Fibroblast of villous mesenchyme (primary cell): ENCODE measurements at regions not wholly inside any gene's neighbourhood (a gene's known extent, or its start where the extent isn't known, plus 50 kb on each side); places are given as distances from the start of the nearest gene placed in this dataset.

Experiments
- DNase-seq: peaks from one replicate; pipeline ENCODE4 v3.0.0-alpha.2; 2010; ENCODE audit warnings: low read depth
- H3K4me3 ChIP-seq: 2 replicates; pipeline ENCODE4 v1.5.1; 2011; ENCODE audit warnings: low read depth, mild to moderate bottlenecking, low read length
- TF ChIP-seq, protein P1 (sequence below): IDR thresholded peaks from 2 replicates; pipeline ENCODE4 v1.5.1; 2012; ENCODE audit warnings: low read depth, mild to moderate bottlenecking, low read length; ENCODE audit not compliant: insufficient read depth

DNA sequence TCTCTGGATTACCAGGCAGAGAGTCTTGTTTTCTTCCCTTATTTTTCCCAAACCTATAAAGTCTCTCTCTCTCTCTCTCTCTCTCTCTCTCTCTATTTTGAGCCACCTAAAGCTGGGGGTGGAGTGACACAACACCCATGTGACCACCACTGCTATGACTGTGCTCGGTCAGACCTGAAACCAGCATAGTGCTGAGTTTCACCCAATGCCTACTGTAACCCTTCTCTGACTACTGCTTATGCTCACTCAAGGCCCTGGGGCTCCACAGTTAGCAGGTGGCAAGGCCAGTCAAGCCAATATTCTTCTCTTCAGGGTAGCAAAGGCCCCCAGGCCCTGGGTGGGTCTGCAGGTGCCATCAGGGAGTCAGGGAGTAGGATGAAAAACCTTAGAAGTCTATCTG, 114.7 kb upstream of the ARMCX2 start:
- no peak overlapping the region for H3K4me3 ChIP-seq
- TF ChIP-seq, protein P1, sequence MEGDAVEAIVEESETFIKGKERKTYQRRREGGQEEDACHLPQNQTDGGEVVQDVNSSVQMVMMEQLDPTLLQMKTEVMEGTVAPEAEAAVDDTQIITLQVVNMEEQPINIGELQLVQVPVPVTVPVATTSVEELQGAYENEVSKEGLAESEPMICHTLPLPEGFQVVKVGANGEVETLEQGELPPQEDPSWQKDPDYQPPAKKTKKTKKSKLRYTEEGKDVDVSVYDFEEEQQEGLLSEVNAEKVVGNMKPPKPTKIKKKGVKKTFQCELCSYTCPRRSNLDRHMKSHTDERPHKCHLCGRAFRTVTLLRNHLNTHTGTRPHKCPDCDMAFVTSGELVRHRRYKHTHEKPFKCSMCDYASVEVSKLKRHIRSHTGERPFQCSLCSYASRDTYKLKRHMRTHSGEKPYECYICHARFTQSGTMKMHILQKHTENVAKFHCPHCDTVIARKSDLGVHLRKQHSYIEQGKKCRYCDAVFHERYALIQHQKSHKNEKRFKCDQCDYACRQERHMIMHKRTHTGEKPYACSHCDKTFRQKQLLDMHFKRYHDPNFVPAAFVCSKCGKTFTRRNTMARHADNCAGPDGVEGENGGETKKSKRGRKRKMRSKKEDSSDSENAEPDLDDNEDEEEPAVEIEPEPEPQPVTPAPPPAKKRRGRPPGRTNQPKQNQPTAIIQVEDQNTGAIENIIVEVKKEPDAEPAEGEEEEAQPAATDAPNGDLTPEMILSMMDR, result no peak

DNA sequence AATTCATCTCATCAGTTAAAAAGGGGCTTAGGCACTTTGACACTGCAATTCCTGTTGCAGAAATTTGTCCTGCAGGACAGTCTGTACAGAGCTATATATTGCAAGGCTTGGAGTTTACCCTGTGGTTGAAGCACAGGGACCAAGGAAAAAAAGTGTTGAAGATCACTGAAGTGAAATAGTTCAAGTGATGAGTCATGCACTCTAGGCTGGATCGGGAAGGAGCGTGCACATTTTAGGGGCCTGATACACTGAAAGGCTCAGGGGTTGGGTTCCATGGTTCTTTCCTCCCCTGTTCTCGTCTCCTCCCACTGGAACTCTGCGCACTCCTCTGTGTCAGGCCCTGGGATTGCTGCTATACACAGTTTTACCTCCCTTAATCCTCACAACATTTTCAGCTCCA, 104.9 kb upstream of the ARMCX2 start:
- TF ChIP-seq, protein P1, result no peak
- DNase-seq, result no peak
- no peak overlapping the region for H3K4me3 ChIP-seq

More for the DNA sequence above, 114.7 kb upstream of the ARMCX2 start:
- DNase-seq, result no peak

- H3K4me3 ChIP-seq, result no peak overlapping the region
- TF ChIP-seq, protein P1, result peak; percentile 46
- DNase-seq, result peak; percentile 44
Observed at GRCh38 chrX:101759000-101759399, 99.3 kb upstream of the ARMCX2 start.

DNA sequence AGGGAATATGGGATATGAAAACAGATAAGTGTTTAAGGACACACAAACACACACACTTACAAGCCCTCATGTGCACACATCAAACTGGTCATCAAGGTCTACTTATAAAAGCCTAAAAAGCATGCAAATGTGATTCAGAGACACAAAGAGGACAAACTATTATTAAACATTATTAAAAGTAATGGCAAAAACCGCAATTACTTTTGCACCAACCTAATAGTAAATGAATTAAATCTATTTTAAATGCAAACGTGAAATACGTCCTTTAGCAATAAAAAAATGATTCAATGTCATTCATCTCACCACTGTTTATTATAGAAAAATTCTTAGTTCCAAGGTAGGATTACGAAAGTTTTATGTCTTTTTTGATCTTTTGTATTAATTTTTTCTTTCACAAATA, 91.1 kb upstream of the ARMCX2 start:
- TF ChIP-seq, protein P1, result no peak
- H3K4me3 ChIP-seq, result no peak overlapping the region
- DNase-seq, result no peak

DNA sequence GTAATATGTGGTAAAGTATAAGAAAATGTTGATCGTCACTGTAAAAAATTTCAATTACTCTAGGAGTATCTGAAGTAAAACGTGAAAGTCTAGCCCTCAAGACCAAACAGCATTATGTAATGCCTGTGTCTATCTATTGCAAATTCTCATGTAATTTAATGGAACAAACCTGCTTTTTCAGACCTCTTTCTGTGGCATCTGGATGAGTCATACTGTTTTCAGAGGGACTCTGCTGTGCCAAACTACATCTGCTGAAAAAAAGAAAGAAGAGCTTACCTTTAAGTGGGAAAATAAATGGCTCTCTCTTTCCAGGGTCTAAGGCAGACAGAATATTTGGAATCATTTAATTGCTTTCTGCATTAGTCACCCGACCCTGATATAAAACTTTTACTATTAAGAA, 89.8 kb upstream of the ARMCX2 start:
- H3K4me3 ChIP-seq, result no peak overlapping the region
- TF ChIP-seq, protein P1, result no peak
- DNase-seq, result no peak

- TF ChIP-seq, protein P1, result no peak
- no peak for DNase-seq
Observed at GRCh38 chrX:101745046-101745445, 85.4 kb upstream of the ARMCX2 start.

GRCh38 chrX:101744085-101744484, 84.4 kb upstream of the ARMCX2 start:
- no peak for DNase-seq
- TF ChIP-seq, protein P1, result no peak
- no peak overlapping the region for H3K4me3 ChIP-seq

More at GRCh38 chrX:101745046-101745445, 85.4 kb upstream of the ARMCX2 start:
- H3K4me3 ChIP-seq, result no peak overlapping the region
